ENCODE measurements at regions not wholly inside any gene's neighbourhood (a gene's known extent, or its start where the extent isn't known, plus 50 kb on each side); places are given as distances from the start of the nearest gene placed in this dataset.
"Not testable (repeated sequence)": the region's sequence is repeated elsewhere in the genome, so short reads cannot be mapped to it uniquely, and the experiment has no call there.

DNA sequence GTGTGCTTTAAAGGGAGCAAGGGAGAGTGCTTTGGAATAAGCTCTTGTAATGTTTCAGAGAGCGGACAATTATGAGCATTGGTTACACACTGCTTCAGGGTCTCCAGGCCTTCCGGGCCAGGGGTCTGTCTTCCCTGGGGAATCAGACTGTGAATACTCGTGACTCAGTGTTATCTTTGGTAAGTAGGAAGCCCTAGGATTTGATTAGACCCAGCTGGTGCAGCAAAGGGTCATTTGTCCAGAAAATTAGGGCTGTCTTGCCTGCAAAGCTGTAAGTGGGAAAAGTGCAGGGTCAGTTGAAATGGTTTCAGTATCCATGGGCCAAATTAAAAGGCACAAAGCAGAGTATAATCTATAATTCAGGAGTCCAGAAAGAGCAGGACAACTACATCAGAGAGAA, 475.6 kb downstream of the MED13L start:
- no peak overlapping the region for H3K9ac ChIP-seq (ENCODE audit: low read length in 5 of 5)
- no peaks in the 10 kb centered on the region for H3K36me3 ChIP-seq (ENCODE audit: control insufficient read depth in 5 of 5, insufficient read depth in 5 of 5, low read length in 5 of 5)
- no peaks in the 10 kb centered on the region for H3K4me1 ChIP-seq (ENCODE audit: control insufficient read depth in 5 of 5, insufficient read depth in 5 of 5, low read length in 5 of 5)
- H3K27ac ChIP-seq (ENCODE audit: low read depth, low read length), result no peak overlapping the region
- no peaks in the 10 kb centered on the region for H3K9me3 ChIP-seq (ENCODE audit: control insufficient read depth in 5 of 5, low read length in 5 of 5)
- H3K4me3 ChIP-seq (ENCODE audit: low read depth in 1 of 5, low read length in 5 of 5), result no peak overlapping the region
- H3K27me3 ChIP-seq (ENCODE audit: control insufficient read depth in 5 of 5, insufficient read depth in 4 of 5, low read length in 5 of 5), result no peaks in the 10 kb centered on the region

DNA sequence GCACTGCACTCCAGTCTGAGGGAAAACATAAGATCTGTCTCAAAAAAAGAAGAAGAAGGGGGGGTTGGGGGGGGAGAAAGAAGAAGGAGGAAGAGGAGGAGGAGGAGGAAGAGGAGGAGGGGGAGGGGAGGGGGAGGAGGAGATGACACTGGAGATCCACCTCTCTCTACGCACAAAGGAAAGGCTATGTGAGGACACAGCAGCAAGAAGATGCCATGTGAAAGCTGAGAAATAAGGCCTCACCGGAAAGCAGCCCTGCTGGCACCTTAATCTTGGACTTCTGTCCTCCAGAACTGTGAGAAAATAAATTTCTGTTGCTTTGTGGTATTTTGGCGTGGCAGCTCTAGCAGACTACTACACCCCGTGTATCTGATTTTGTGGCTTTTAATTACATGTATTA, 477.9 kb downstream of the MED13L start:
- Histone ChIP-seq H3K27ac (ENCODE audit: low read depth, low read length) (no peak overlapping the region), H3K9ac (ENCODE audit: low read length in 5 of 5) (no peak overlapping the region), H3K27me3 (ENCODE audit: control insufficient read depth in 5 of 5, insufficient read depth in 4 of 5, low read length in 5 of 5) (no peaks in the 10 kb centered on the region), H3K9me3 (ENCODE audit: control insufficient read depth in 5 of 5, low read length in 5 of 5) (no peaks in the 10 kb centered on the region), H3K36me3 (ENCODE audit: control insufficient read depth in 5 of 5, insufficient read depth in 5 of 5, low read length in 5 of 5) (no peaks in the 10 kb centered on the region), H3K4me1 (ENCODE audit: control insufficient read depth in 5 of 5, insufficient read depth in 5 of 5, low read length in 5 of 5) (no peaks in the 10 kb centered on the region), H3K4me3 (ENCODE audit: low read depth in 1 of 5, low read length in 5 of 5) (no peak overlapping the region)

DNA sequence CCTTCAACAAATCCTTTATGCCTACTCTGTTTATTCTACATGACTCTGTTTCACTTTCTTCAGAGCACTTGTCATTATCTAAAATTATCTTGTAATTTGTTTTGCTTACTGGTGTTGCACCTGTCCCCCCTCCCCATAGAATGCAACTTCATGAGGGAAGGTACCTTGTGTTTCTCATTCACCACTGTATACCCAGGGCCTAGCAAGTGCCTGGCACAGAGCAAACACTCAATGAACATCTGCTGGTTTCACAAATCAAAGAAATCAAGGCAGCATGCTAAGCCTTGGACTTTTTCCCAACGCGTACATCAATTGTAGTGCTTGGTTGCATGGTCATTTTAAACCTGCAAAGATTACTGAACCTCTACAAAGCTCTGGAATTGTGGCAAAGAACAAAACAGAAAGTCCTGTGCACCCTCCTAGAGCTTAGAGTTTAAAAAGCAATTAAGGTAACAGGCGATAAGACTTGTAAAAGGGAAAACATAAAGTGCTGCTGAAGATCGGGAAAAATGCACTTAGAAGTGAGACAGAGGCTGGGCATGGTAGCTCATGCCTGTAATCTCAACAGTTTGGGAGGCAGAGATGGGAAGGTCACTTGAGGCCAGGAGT, 479.1 kb downstream of the MED13L start:
- Histone ChIP-seq H3K9me3 (ENCODE audit: control insufficient read depth in 5 of 5, low read length in 5 of 5) (no peaks in the 10 kb centered on the region), H3K27ac (ENCODE audit: low read depth, low read length) (no peak overlapping the region), H3K27me3 (ENCODE audit: control insufficient read depth in 5 of 5, insufficient read depth in 4 of 5, low read length in 5 of 5) (no peaks in the 10 kb centered on the region), H3K9ac (ENCODE audit: low read length in 5 of 5) (no peak overlapping the region), H3K4me3 (ENCODE audit: low read depth in 1 of 5, low read length in 5 of 5) (no peak overlapping the region), H3K36me3 (ENCODE audit: control insufficient read depth in 5 of 5, insufficient read depth in 5 of 5, low read length in 5 of 5) (no peaks in the 10 kb centered on the region), H3K4me1 (ENCODE audit: control insufficient read depth in 5 of 5, insufficient read depth in 5 of 5, low read length in 5 of 5) (no peaks in the 10 kb centered on the region)

DNA sequence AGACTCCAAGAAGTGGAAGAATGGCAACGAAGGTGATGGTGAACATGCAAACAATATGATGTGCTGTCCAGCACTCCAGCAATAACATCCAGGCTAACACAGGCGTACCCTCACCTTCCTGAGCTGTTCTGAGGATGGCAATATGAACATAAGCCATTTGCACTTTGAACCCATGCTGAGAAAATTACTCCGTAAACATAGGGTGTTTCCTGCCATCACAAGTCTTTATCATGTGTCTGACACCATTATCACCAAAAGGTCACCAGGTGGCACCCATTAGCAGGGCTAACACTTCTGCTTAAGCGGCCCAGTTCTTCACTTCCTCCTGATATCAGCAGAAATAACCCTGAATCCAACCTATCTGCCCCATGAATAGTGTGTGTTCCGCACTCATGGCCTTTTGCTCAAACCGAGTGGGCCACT, 482.8 kb downstream of the MED13L start:
- Histone ChIP-seq H3K4me1 (ENCODE audit: control insufficient read depth in 5 of 5, insufficient read depth in 5 of 5, low read length in 5 of 5) (no peaks in the 10 kb centered on the region), H3K36me3 (ENCODE audit: control insufficient read depth in 5 of 5, insufficient read depth in 5 of 5, low read length in 5 of 5) (no peaks in the 10 kb centered on the region), H3K9me3 (ENCODE audit: control insufficient read depth in 5 of 5, low read length in 5 of 5) (no peaks in the 10 kb centered on the region), H3K27me3 (ENCODE audit: control insufficient read depth in 5 of 5, insufficient read depth in 4 of 5, low read length in 5 of 5) (peaks cover 0 to 2% (median 0%) of the 10 kb centered on the region in 5 donors), H3K4me3 (ENCODE audit: low read depth in 1 of 5, low read length in 5 of 5) (no peak overlapping the region), H3K27ac (ENCODE audit: low read depth, low read length) (no peak overlapping the region), H3K9ac (ENCODE audit: low read length in 5 of 5) (no peak overlapping the region)

DNA sequence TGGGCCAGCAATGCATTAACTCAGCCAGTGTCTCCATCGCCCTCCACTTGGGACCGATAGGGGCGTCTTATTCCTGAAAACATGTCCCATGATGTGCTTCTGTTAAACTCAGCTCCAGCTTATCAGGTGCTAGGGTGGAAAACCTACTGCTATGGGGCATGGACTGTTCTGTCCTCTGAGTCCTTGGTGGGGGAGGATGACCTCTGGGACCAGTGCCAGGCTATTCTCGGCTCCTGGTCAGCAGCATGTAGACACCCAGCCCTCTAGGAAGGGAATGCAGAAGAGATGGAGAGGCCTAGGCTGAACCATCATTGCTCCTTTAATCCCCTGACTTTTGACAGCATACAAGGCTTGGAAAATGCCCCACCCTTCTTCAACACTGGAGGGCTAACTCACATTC, 486.2 kb downstream of the MED13L start:
- no peak overlapping the region for H3K9ac ChIP-seq (ENCODE audit: low read length in 5 of 5)
- H3K36me3 ChIP-seq (ENCODE audit: control insufficient read depth in 5 of 5, insufficient read depth in 5 of 5, low read length in 5 of 5), result no peaks in the 10 kb centered on the region
- H3K9me3 ChIP-seq (ENCODE audit: control insufficient read depth in 5 of 5, low read length in 5 of 5), result no peaks in the 10 kb centered on the region
- peaks cover 0 to 6% (median 4%) of the 10 kb centered on the region in 5 donors for H3K27me3 ChIP-seq (ENCODE audit: control insufficient read depth in 5 of 5, insufficient read depth in 4 of 5, low read length in 5 of 5)
- H3K4me1 ChIP-seq (ENCODE audit: control insufficient read depth in 5 of 5, insufficient read depth in 5 of 5, low read length in 5 of 5), result no peaks in the 10 kb centered on the region
- no peak overlapping the region for H3K4me3 ChIP-seq (ENCODE audit: low read depth in 1 of 5, low read length in 5 of 5)
- H3K27ac ChIP-seq (ENCODE audit: low read depth, low read length), result no peak overlapping the region

DNA sequence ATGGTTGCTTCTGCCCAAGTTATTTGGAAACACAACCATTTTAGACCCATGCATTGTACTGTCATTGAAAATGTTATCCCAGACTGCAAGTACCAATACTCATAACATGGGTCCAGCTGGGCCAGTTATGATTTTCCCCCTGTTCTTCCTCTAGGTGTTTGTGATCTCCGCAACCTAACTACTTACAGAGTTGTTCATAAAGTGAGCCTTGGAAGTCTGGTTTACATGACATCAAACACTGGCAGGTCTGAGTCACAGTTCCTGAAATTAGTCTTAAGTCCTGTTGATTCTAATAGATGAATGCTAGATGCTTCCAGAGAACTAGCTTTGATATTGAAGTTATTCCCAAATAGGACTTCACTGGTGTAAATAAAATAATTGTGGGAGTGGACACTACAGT, 487.0 kb downstream of the MED13L start:
- H3K9me3 ChIP-seq (ENCODE audit: control insufficient read depth in 5 of 5, low read length in 5 of 5), result peaks cover 0 to under 1% (median 0%) of the 10 kb centered on the region in 5 donors
- H3K36me3 ChIP-seq (ENCODE audit: control insufficient read depth in 5 of 5, insufficient read depth in 5 of 5, low read length in 5 of 5), result no peaks in the 10 kb centered on the region
- no peaks in the 10 kb centered on the region for H3K4me1 ChIP-seq (ENCODE audit: control insufficient read depth in 5 of 5, insufficient read depth in 5 of 5, low read length in 5 of 5)
- no peak overlapping the region for H3K9ac ChIP-seq (ENCODE audit: low read length in 5 of 5)
- no peak overlapping the region for H3K4me3 ChIP-seq (ENCODE audit: low read depth in 1 of 5, low read length in 5 of 5)
- H3K27me3 ChIP-seq (ENCODE audit: control insufficient read depth in 5 of 5, insufficient read depth in 4 of 5, low read length in 5 of 5), result peaks cover 0 to 6% (median 4%) of the 10 kb centered on the region in 5 donors
- H3K27ac ChIP-seq (ENCODE audit: low read depth, low read length), result no peak overlapping the region

DNA sequence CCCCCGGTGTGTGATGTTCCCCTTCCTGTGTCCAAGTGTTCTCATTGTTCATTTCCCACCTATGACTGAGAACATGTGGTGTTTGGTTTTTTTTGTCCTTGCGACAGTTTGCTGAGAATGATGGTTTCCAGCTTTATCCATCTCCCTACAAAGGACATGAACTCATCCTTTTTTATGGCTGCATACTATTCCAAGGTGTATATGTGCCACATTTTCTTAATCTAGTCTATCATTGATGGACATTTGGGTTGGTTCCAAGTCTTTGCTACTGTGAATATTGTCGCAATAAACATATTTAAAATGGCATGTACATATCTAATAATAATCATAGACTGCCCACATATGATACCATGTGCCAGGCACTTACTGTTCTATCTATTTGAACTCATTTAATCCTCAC, 491.0 kb downstream of the MED13L start:
- not testable (repeated sequence) for H3K36me3 ChIP-seq (ENCODE audit: control insufficient read depth in 5 of 5, insufficient read depth in 5 of 5, low read length in 5 of 5); H3K4me1 ChIP-seq (ENCODE audit: control insufficient read depth in 5 of 5, insufficient read depth in 5 of 5, low read length in 5 of 5); H3K9ac ChIP-seq (ENCODE audit: low read length in 5 of 5); H3K27me3 ChIP-seq (ENCODE audit: control insufficient read depth in 5 of 5, insufficient read depth in 4 of 5, low read length in 5 of 5); H3K9me3 ChIP-seq (ENCODE audit: control insufficient read depth in 5 of 5, low read length in 5 of 5); H3K27ac ChIP-seq (ENCODE audit: low read depth, low read length); H3K4me3 ChIP-seq (ENCODE audit: low read depth in 1 of 5, low read length in 5 of 5)

DNA sequence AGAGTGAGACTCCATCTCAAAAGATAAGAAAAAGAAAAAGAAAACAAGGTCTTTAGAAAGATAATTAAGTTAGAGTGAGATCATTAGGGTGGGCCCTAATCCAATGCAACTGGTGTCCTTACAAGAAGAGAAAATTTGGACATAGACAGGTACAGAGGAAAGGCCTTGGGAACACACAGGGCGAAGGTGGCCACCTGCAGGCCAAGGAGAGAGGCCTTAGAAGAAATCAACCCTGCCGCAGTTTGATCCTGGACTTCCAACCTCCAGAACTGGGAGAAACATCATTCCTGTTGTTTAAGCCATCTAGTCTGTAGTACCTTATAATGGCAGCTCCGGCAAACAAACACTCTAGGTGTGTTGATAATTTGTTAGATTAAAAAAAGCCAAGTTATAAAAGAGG, 491.9 kb downstream of the MED13L start:
- H3K9ac ChIP-seq (ENCODE audit: low read length in 5 of 5), result no peak overlapping the region
- no peak overlapping the region for H3K27ac ChIP-seq (ENCODE audit: low read depth, low read length)
- no peaks in the 10 kb centered on the region for H3K4me1 ChIP-seq (ENCODE audit: control insufficient read depth in 5 of 5, insufficient read depth in 5 of 5, low read length in 5 of 5)
- H3K27me3 ChIP-seq (ENCODE audit: control insufficient read depth in 5 of 5, insufficient read depth in 4 of 5, low read length in 5 of 5), result peaks cover 0 to 6% (median 3%) of the 10 kb centered on the region in 5 donors
- H3K36me3 ChIP-seq (ENCODE audit: control insufficient read depth in 5 of 5, insufficient read depth in 5 of 5, low read length in 5 of 5), result no peaks in the 10 kb centered on the region
- peaks cover 0 to 5% (median 0%) of the 10 kb centered on the region in 5 donors for H3K9me3 ChIP-seq (ENCODE audit: control insufficient read depth in 5 of 5, low read length in 5 of 5)
- no peak overlapping the region for H3K4me3 ChIP-seq (ENCODE audit: low read depth in 1 of 5, low read length in 5 of 5)

DNA sequence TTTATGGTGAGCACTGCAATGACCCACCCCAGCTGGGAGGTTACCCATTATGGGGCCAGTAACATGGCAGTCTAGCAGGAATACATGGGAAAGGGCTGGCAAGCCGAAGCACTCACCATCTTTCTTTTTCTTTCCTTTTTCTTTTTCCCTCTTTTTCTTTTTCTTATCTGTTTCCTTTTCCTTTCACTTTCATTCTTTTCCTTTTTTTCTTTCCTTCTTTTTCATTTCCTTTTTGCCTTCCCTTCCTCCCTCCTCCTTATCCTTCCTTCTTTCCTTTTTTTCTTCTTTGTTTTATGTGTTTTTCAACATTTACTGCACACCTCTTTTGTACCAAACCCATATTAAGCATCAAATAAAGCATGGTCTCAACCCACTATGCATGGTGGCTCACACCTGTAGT, 501.1 kb downstream of the MED13L start:
- Histone ChIP-seq H3K27ac (ENCODE audit: low read depth, low read length) (no peak overlapping the region), H3K9me3 (ENCODE audit: control insufficient read depth in 5 of 5, low read length in 5 of 5) (peaks cover 0 to 4% (median 0%) of the 10 kb centered on the region in 5 donors), H3K4me3 (ENCODE audit: low read depth in 1 of 5, low read length in 5 of 5) (no peak overlapping the region), H3K27me3 (ENCODE audit: control insufficient read depth in 5 of 5, insufficient read depth in 4 of 5, low read length in 5 of 5) (peaks cover 0 to 4% (median 0%) of the 10 kb centered on the region in 5 donors), H3K36me3 (ENCODE audit: control insufficient read depth in 5 of 5, insufficient read depth in 5 of 5, low read length in 5 of 5) (no peaks in the 10 kb centered on the region), H3K9ac (ENCODE audit: low read length in 5 of 5) (no peak overlapping the region), H3K4me1 (ENCODE audit: control insufficient read depth in 5 of 5, insufficient read depth in 5 of 5, low read length in 5 of 5) (no peaks in the 10 kb centered on the region)

DNA sequence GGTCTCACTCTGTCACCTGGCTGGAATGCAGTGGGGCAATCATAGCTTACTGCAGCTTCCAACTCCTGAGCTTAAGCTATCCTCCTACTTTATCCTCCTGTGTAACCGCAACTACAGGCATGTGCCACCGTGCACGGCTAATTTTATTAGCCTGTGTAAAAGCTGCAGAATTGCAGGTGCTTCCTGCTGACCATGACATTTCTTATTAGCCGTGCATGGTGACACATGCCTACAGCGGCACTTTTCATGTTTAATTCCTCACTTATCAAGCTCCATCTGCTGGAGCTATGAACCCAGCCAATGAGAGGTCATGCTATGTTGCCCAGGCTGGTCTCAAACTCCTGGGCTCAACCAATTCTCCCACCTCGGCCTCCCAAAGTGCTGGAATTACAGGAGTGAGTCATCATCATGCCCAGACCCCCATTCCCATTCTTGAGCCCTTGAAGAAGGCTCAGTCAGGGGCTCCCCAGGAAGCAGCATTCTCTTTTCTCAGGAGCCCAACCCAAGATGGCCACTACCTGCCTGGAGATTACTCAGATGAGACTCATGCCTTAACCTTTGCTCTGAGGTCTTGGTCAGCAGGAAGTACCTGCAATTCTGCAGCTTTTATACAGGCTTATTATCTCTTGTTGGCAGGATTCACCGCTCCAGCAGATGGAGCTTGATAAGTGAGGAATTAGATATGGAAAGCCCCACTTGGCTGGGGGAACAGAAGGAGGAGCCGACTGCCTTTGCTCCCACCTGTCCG, 503.2 kb downstream of the MED13L start:
- Histone ChIP-seq H3K4me3 (ENCODE audit: low read depth in 1 of 5, low read length in 5 of 5) (no peak overlapping the region), H3K9me3 (ENCODE audit: control insufficient read depth in 5 of 5, low read length in 5 of 5) (peaks cover 0 to 4% (median 0%) of the 10 kb centered on the region in 5 donors), H3K27me3 (ENCODE audit: control insufficient read depth in 5 of 5, insufficient read depth in 4 of 5, low read length in 5 of 5) (peaks cover 0 to 4% (median 0%) of the 10 kb centered on the region in 5 donors), H3K36me3 (ENCODE audit: control insufficient read depth in 5 of 5, insufficient read depth in 5 of 5, low read length in 5 of 5) (no peaks in the 10 kb centered on the region), H3K4me1 (ENCODE audit: control insufficient read depth in 5 of 5, insufficient read depth in 5 of 5, low read length in 5 of 5) (no peaks in the 10 kb centered on the region), H3K9ac (ENCODE audit: low read length in 5 of 5) (no peak overlapping the region), H3K27ac (ENCODE audit: low read depth, low read length) (no peak overlapping the region)
